NB4 (cell line): ENCODE measurements at regions not wholly inside any gene's neighbourhood (a gene's known extent, or its start where the extent isn't known, plus 50 kb on each side); places are given as distances from the start of the nearest gene placed in this dataset.

Source experiments
- DNase-seq: peaks from one replicate; pipeline ENCODE4 v3.0.0; 2010; ENCODE audit warnings: low read depth
- H3K4me3 ChIP-seq: one replicate; pipeline ENCODE4 v1.5.1; 2011; ENCODE audit warnings: mild to moderate bottlenecking, low read depth, low read length, moderate library complexity
- MYC ChIP-seq: IDR thresholded peaks from 2 replicates; pipeline ENCODE4 v1.6.1; 2011; ENCODE audit warnings: low read depth, low read length
- POLR2A ChIP-seq: IDR thresholded peaks from 2 replicates; pipeline ENCODE4 v1.6.1; 2011; ENCODE audit warnings: mild to moderate bottlenecking; ENCODE audit not compliant: insufficient read length; ENCODE audit errors: extremely low read depth
- TF ChIP-seq, protein P1 (sequence below): IDR thresholded peaks from 2 replicates; pipeline ENCODE4 v1.6.1; 2011; ENCODE audit warnings: low read depth, low read length
- TF ChIP-seq, protein P2 (sequence below): IDR thresholded peaks from one replicate; pipeline ENCODE4 v1.5.1; 2012; ENCODE audit warnings: low read depth, low read length

DNA sequence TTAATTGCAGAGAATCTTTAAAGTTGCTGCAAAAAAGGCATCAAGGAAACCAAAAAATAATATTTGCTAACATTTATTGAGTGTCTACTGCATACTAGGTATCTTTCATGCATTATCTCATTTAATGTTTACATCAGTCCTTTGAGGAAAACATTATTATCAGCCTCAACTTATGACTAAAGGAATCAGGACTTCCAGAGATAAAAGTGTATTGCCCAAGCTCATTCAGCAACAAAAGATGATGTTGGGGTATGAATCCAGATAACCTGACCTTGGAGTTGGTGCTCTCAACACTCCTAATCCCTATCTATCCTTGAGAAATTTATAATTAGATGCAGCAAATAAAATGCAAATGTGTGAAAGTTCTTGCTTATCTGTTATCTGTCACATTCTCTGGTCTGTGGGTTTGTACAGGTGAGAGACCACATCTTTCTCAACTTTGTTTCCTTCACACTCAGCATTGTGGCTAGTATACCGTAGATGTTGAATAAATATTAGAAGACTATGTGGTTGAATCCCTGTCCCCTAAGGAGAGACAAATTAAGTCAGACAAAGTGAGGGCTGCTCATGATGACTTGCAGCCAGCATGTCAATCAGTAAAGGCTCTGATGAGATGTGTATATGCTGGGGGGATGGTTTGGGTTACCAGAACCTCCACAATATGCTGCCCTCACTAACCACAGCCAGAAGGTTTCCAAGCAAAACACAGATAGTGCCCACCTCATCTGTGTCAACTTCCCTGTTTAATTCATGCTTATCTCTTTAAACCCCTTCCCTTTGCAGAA, 82.6 kb downstream of the NOG start:
- peak; percentile 50 for DNase-seq
- H3K4me3 ChIP-seq = no peak overlapping the region
- TF ChIP-seq MYC (no peak), POLR2A (no peak)
- TF ChIP-seq, protein P1, sequence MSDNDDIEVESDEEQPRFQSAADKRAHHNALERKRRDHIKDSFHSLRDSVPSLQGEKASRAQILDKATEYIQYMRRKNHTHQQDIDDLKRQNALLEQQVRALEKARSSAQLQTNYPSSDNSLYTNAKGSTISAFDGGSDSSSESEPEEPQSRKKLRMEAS = no peak
- TF ChIP-seq, protein P2, sequence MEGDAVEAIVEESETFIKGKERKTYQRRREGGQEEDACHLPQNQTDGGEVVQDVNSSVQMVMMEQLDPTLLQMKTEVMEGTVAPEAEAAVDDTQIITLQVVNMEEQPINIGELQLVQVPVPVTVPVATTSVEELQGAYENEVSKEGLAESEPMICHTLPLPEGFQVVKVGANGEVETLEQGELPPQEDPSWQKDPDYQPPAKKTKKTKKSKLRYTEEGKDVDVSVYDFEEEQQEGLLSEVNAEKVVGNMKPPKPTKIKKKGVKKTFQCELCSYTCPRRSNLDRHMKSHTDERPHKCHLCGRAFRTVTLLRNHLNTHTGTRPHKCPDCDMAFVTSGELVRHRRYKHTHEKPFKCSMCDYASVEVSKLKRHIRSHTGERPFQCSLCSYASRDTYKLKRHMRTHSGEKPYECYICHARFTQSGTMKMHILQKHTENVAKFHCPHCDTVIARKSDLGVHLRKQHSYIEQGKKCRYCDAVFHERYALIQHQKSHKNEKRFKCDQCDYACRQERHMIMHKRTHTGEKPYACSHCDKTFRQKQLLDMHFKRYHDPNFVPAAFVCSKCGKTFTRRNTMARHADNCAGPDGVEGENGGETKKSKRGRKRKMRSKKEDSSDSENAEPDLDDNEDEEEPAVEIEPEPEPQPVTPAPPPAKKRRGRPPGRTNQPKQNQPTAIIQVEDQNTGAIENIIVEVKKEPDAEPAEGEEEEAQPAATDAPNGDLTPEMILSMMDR = no peak

DNA sequence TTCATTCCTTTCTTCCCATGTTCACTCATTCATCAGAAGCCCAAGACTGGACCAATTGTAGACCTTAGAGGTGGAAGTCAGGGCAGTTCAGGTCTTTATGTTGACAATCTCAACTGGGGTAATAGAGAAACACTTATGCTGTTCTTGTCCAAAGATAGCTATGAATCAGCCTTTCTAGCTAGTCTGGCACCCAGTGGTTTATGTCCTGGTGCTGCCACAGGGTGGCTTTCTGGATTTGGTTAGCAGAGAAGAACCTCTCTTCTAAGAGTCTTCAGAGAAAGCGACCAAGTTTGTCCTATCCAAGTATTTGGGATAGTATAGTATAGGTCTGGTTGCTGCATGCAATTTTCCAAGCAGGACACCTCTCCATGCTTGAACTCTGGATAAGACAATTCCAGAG, 83.3 kb downstream of the NOG start:
- TF ChIP-seq MYC (no peak), POLR2A (no peak)
- TF ChIP-seq, protein P2 = no peak
- TF ChIP-seq, protein P1 = no peak

DNA sequence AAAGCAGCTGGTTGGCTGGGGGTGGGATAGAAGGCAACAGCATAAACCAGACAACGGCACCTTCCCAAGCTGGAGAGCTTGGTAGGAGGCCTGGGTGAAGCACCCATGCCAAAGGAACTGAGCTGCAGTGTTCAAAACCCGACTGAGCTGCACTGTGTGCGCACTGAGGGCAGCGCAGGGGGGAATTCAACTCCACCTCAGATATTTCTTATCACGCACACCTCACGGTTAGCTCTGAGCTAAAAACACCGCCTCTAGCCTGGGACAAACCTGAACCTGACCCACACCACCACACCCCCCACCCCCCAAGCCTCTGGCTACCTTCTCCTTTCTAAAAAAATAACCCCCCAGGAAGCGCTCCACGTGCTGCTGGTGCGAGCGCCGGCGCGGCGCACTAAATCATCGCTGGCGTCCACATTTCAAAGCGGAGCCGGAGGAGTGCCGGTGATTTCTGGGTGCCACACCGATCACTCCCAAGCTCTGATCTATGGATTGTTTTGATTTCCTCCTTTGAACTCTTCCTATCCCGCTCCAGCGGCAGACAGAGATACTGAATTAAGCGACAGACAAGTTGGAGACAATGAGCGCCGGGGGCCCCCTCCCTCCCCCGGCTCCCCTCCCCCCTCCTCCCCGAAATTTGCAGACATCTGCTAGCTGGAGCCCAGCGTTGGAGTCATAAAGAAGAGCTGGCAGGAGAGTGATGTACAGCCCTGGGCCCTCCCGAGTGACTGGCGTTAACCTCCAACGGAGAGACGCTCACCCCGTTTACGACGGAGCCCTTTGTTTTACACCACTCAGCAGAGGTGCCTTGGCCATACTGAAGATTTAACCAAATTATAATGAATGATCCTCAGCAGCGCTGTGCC, 85.0 kb downstream of the NOG start:
- TF ChIP-seq MYC = no peak
- TF ChIP-seq, protein P1 = no peak
- TF ChIP-seq, protein P2 = no peak
- no peak for TF ChIP-seq POLR2A
- DNase-seq = no peak
- no peak overlapping the region for H3K4me3 ChIP-seq

More for the DNA sequence above, 83.3 kb downstream of the NOG start:
- peak; percentile 37 for DNase-seq
- H3K4me3 ChIP-seq = no peak overlapping the region

DNA sequence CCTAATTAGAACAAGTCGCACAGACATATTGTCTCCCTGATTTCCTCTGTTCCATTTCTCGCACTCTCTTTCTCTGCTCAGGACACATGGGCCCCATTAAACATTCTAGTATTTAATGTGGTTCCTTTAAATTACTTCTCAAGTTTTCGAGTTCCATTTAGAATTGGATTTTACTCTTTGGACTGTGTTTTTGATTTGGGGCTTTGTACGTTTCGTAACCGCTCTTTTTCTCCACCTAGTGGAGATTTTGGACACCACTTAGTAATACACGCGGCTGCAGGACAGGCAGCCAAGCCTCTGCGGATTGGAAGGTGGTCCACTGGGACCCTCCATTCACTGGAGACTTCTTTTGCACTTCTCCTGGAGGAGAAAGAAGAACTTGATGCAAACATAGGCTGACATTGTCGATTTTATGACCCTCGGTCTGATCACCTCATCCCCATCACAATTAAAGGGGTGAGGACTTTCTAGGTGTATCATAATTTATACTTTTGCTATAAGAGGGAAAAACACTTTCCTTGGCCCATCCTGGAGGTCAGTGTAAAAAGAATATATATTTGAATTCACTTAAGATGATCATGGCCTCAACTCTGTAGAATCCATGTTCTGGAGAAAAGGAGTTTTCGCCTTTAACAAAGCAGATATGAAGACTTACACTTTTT, 85.7 kb downstream of the NOG start:
- H3K4me3 ChIP-seq = no peak overlapping the region
- TF ChIP-seq, protein P1 = no peak
- no peak for TF ChIP-seq POLR2A
- no peak for TF ChIP-seq MYC
- TF ChIP-seq, protein P2 = peak; percentile 60
- peak; percentile 58 for DNase-seq

DNA sequence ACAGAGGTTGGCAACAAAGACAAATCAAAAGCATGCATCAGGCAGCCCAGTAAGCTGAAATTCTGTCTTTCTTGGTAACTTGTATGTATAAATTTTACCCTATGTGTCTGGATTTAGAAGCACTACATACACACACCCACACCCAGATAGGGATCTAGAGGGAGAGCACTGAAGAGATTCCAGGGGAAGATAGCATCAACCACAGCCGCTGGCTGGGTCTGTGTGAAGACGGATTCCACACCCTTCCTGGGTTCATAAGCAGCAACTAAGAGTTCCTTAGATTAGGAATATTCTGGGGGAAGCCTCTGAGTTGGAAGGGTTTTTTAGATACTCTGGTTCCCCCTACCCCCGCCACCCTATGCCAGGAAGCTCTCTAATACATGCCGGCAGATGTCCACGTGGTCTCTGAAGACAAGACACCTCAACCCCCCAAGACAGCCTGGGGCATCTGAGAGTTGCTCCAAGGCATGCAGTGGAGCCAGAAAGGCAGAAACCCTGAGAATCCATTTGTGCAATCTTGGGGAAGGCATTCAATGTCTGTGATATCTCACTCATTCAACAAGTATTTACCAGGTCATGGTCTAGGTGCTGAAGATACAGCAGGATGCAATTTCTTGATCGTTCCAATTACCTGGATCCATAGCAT, 86.4 kb downstream of the NOG start:
- TF ChIP-seq MYC = no peak
- TF ChIP-seq, protein P2 = no peak
- TF ChIP-seq, protein P1 = no peak
- TF ChIP-seq POLR2A = no peak
- DNase-seq = no peak
- H3K4me3 ChIP-seq = no peak overlapping the region
